Activated T-cell treated with anti-CD3 and anti-CD28 coated beads for 48 hours (primary cell): ENCODE measurements at regions not wholly inside any gene's neighbourhood (a gene's known extent, or its start where the extent isn't known, plus 50 kb on each side); places are given as distances from the start of the nearest gene placed in this dataset.
"Not testable (repeated sequence)": the region's sequence is repeated elsewhere in the genome, so short reads cannot be mapped to it uniquely, and the experiment has no call there.

Experiments used
- DNase-seq: peaks from one replicate; pipeline ENCODE4 v3.0.0-alpha.2; 2020; ENCODE audit warnings: low read depth

DNA sequence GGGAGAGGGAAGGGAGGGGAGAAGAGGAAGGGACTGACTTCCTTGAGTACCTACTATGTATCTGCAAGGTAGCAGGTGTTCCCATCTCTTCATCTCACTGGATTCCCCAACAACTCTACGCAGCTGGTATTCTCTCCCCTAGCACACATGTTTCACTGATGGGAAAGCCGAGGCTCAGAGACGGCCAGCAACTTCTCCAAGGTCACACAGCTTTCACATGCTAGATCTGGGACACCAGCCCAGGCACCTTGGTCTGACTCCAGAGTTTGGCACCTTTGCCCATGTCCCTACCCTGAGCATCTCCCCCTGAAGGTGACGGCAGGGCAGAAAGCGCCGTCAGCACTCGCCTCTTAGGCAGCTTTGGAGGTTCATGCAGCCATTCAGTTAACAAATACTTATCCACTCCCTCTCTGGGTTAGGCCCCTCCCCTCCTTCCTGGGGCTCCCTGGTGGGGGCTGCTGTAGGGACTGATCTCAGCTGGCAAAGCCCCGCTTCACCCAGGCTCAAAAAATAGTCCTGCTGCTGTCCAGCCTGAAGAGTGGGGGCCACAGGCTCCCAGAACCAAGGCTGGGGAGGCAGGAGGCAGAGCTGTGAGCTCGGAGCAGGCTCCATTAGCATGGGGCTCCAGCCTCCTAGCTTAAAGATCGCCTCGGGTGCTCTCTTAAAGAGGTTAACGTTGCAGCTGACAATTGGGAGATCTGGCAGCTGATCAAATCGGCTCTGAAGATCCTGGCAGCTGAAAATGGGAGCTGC is 79.4 kb downstream of the IGLL1 start:
- DNase-seq, result no peak

DNA sequence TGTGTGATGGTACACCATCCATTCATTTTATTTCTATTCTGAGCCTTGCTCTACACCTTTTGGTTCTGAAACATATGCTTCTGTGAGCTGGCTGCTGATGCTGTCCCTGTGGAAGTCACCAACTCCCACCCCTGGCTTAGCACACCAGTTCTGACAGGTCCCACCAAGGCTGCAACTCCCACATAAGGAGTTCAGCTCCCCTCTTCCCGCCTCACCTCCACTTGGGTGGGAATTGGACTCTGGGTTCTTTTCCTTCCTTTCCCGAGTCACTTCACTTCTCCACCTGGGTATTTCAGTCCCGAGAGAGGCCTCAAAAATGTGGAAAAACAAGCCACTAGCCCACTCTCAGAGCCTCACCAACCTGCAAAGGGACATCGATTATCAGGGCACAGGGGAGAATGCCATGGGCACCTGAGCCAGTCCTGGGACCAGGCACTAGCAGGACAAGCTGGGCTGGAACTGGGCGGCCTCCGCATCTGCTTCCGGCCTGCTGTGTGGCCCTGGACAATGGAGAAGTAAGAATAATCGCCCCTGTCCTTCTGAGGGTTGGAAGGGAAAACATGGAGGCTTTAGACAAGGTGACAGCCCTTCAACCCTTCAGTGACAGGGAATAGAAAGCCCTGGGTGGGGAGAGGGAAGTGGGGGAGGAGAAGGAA is 80.1 kb downstream of the IGLL1 start:
- no peak for DNase-seq

DNA sequence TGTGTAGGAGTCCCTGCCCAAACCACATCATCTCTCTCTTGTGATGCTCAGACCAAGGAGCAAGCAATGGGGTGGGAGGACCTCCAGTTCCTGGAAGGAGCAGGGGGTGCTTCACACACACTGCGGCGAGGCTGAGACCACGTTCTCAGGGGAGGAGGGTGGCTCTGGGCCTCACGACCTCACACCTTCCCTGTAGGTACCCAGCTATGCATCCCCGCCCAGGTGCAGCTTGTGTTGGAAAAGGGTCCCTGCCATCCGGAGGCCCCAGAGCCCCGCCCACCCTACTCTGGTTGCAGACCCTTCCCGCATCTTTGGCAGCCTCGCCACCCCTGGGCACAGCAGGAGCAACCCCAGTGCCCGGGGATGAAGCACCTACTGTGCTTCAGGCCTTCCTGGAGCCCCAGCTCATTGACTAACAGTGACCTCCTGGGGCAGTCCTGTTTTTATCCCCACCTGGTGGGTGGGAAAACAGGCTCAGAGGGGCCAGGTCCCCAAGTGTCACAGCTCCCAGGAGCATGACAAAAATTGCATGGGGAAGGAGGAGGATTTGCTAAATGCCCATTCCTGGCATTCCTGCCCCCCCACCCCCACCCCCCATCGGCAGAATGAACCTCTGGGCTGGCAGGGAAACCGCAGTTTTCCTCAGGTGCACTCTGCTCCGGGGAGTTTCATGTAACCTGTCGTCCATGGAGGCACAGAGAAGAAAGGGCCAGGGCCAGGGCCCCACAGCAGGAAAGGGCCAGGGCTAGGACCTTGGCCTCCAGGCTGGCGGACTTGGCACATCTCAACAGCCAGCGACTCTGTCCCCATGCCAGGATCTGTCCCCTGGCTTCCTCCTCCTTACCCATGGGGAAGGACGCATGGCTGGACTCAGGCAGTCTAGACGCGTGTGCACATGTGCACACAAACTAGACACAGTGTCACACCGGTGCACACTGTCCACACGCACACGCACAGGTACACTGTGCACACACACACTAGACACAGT is 81.0 kb downstream of the IGLL1 start:
- no peak for DNase-seq

DNA sequence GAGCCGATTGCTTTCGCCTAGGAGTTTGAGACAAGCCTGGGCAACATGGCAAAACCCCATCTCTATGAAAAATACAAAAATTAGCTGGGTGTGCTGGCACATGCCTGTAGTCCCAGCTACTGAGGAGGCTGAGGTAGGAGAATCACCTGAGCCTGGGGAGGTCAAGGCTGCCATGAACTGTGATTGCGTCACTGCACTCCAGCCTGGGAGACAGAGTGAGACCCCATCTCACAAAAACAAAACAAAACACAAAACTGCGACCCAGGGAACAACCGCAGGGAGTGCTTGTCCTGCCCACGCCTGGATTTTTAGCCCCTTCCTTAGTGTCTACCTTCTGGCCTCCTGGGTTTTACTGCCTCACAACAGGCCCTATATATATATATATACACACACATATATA is 82.2 kb downstream of the IGLL1 start:
- DNase-seq, result not testable (repeated sequence)

GRCh38 chr22:23497016-23497885 is 82.8 kb downstream of the IGLL1 start:
- no peak for DNase-seq

DNA sequence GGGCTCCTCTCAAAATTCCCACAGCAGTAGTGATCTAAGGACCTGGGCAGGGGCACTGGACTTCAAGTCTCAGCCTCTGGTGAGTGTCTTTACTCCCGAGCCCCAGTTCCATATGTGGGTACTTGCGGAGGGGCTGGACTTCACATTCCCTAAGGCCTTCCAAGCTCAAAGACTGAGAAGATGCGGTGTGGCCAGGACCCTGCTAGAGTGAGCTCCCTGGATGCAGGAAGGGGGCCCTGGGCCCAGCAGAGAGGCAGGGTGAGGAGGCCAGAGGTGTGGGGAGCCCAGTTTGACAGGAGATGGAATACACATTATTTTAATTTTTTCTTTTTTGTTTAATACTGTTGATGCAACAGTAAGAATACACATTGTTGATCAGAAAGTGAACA is 83.7 kb downstream of the IGLL1 start:
- DNase-seq, result no peak

GRCh38 chr22:23495614-23496444 is 84.3 kb downstream of the IGLL1 start:
- no peak for DNase-seq

GRCh38 chr22:23494930-23495266 is 85.2 kb downstream of the IGLL1 start:
- DNase-seq, result no peak

DNA sequence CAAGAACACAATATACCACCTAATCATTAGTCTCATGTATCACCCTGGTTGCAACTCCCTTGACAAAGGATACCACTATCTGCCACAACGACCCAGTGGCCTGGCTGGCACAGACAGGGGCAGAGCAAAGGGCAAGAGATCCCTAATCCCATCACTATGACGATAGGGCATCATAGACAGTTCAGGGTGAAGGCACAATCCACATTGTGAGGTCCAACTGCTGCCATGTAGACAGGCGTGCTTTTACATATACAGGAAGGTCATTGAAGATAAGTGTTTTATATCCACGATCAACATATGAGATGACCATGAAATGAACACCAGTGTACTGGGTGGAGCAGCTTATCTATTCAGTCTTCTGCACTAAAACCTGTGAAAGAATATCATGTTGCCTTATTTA is 94.6 kb downstream of the IGLL1 start:
- no peak for DNase-seq

DNA sequence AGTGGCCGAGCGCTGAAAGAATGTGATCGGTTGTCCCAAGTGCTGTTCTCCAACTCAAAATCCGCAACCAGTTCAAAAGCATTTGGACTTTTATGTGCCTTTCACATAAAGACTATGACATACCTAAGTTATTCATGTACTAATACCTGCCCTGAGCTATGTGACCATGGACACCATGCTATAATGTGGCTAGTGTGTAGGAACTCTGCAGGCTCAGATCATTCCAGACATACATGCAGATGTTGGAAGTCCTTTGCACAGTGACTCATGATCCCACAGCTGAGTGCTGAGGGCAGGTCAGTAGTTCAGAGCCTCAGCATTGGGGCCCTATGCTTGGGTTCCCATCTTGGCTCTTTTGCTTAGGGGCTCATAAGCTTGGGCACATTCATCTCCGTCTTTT is 95.4 kb downstream of the IGLL1 start:
- no peak for DNase-seq

DNA sequence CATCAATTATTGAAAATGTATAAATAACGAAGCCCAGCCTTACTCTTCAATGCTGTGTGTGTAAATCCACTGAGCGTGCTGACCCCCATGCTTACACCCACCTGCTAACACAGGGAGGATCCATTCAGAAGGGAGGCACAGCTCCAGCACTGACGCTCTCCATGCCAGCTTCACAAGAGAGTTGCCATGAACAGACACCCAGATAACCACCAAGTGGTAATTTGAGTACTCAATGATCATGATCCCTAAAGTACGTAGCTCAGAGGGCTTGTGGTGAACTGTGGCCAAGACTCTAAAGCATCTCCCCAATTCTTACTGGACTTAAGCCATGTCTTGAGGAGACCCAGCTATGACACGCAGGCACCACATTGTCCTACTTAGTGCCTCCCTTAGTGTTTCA is 98.7 kb downstream of the IGLL1 start:
- no peak for DNase-seq

DNA sequence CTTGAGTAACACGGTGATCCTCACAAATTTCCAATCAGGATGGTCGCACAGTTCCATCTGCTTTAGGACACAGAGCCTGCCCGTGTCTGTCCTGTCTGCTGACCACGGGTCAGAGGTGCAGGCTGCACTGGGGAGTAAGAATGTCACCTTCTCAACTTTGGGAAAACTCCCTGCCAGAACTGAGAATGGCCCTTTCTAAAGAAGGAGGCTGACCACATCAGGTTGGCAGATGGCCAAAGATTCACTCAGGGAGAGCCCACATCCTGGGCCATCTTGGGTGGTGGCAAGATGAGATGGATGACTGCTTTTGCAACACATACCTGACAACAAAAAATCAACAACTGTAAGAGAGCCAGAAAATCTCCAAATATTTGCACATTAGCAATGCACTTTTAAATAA is 101.9 kb downstream of the IGLL1 start:
- no peak for DNase-seq

DNA sequence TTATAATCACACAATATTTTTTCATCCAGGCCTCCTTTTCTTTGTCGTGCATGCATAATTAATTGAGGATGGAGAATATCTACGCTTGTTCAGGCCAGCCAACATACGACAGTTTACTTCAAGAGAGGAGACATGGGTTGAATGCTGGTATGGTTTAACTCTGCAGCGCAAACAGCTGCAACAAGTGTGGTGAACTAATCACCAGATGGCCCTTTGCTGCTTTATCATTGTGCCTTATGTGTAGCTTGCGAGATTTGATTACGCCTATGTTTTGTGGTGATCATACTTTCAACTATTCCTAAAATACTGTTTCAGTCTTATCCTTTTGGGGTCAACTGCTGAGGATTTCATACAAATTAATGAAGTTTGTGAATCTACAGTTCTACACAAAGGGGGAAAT is 105.6 kb downstream of the IGLL1 start:
- DNase-seq, result not testable (repeated sequence)

DNA sequence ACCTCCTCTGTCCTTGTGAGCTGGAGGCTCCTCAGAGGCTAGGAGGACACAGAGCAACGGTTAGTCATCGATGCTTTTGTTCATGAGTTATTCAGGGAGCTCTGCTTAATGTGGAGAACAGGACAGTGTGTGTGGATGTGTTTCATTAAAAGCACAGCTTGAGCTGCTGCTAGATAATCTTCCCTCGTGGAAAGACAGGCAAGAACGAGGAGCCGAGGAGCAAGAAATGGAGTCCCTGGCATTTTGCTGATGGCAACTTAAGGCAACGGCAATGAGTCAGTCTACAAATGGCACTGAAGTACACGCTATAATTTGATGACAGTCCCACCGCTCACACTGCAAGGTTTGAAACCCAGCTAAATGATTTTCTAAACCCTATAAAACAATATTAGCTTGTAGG is 106.2 kb downstream of the IGLL1 start:
- no peak for DNase-seq

DNA sequence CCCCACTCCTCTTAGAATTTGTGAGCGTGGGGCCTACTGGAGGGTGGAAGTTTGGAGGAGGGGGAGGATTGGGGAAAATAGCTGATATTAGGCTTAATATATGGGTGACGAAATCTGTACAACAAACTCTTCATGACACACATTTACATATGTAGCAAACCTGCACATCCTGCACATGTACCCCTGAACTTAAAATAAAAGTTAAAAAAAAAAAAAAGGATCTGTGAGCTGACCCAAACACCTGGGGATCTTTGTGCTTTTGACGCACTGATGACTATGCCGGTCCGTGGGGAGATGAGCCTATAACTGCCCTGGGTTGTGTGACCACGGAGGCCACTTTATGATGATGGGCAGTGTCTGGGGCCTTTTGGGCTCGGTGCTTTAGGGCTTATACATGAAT is 107.7 kb downstream of the IGLL1 start:
- DNase-seq, result not testable (repeated sequence)

- no peak for DNase-seq
Measured at GRCh38 chr22:23471698-23472097, 108.4 kb downstream of the IGLL1 start.

- no peak for DNase-seq
Measured at GRCh38 chr22:23470811-23471389, 109.2 kb downstream of the IGLL1 start.

- DNase-seq, result no peak
Measured at GRCh38 chr22:23467721-23468294, 112.3 kb downstream of the IGLL1 start.

- no peak for DNase-seq
Measured at GRCh38 chr22:23466351-23466750, 113.7 kb downstream of the IGLL1 start.

DNA sequence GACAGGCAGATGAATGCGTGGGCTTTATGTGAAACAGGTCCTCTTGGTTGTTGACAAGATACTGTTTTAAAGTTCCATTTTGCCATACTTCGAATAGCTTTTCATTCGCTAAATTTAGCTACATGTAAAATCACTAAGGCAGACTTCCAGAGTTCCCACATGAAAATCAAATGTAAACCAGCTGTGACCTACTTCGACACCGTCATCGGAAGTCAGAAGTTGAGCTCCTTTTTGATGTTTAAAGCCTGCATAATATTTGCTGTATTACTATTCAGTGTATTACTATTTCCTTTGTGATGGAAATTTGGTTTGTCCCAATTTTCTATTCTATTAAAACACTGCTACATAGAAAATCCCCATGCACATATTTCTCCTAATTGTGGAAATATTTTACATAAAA is 115.3 kb downstream of the IGLL1 start:
- not testable (repeated sequence) for DNase-seq
